ENCODE measurements at regions not wholly inside any gene's neighbourhood (a gene's known extent, or its start where the extent isn't known, plus 50 kb on each side); places are given as distances from the start of the nearest gene placed in this dataset.

DNA sequence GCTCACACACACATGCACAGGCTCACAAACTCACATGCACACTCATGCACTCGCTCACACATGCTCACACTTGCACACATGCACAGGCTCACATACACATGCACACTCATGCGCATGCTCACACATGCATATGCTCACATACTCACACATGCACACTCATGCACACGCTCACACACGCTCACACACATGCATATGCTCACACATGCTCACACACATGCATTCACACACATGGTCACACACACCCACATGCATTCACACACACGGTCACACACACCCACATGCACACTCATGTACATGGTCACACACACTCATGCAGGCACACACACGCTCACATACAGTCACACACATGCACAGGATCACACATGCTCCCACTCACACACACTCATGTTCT, 132.8 kb upstream of the SMAD3 start:
- H2BK15ac ChIP-seq (ENCODE audit: low read depth, low read length) = no peak overlapping the region
- DNase-seq = no peak
- H3K4me3 Mint-ChIP-seq = no peak overlapping the region; a peak in 1 of 5 replicates
- H3K9me3 Mint-ChIP-seq = peaks cover 21 to 29% of the 10 kb centered on the region in 2 experiments
- H4K5ac ChIP-seq (ENCODE audit: insufficient read length, low read depth, low read length) = no peak overlapping the region
- no peak overlapping the region for H3K9ac ChIP-seq (ENCODE audit: extremely low read depth, insufficient read length, low read length)
- H4K8ac ChIP-seq (replicated peaks; ENCODE audit: insufficient read length, low read depth, low read length) = peak overlapping the region; percentile 5
- TF ChIP-seq, protein P1, sequence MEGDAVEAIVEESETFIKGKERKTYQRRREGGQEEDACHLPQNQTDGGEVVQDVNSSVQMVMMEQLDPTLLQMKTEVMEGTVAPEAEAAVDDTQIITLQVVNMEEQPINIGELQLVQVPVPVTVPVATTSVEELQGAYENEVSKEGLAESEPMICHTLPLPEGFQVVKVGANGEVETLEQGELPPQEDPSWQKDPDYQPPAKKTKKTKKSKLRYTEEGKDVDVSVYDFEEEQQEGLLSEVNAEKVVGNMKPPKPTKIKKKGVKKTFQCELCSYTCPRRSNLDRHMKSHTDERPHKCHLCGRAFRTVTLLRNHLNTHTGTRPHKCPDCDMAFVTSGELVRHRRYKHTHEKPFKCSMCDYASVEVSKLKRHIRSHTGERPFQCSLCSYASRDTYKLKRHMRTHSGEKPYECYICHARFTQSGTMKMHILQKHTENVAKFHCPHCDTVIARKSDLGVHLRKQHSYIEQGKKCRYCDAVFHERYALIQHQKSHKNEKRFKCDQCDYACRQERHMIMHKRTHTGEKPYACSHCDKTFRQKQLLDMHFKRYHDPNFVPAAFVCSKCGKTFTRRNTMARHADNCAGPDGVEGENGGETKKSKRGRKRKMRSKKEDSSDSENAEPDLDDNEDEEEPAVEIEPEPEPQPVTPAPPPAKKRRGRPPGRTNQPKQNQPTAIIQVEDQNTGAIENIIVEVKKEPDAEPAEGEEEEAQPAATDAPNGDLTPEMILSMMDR (conservative IDR thresholded peaks at IDR 0.05) = no peak
- no peaks in the 10 kb centered on the region for H3K27me3 ChIP-seq (ENCODE audit: insufficient read depth, low read length)
- H3K18ac ChIP-seq (ENCODE audit: insufficient read length, low read depth, low read length) = peak overlapping the region; percentile 1
- no peaks in the 10 kb centered on the region for H3K23me2 ChIP-seq (ENCODE audit: insufficient read length, low read depth, low read length, poor library complexity, severe bottlenecking)
- H3K27me3 Mint-ChIP-seq (ENCODE audit: low read depth) = peaks cover 2% of the 10 kb centered on the region
- H2BK120ac ChIP-seq (ENCODE audit: low read depth, low read length, poor library complexity, severe bottlenecking) = no peak overlapping the region
- no peak overlapping the region for H2AFZ ChIP-seq (ENCODE audit: low read length)
- peaks cover 3% of the 10 kb centered on the region; the same call in 1 of the 2 replicates for H3K4me1 ChIP-seq (ENCODE audit: insufficient read depth, low read length)
- H2BK5ac ChIP-seq (ENCODE audit: insufficient read length, low read length) = no peak overlapping the region
- no peak overlapping the region for H2AK5ac ChIP-seq (ENCODE audit: insufficient read length, low read length)
- no peak overlapping the region for H4K91ac ChIP-seq (ENCODE audit: insufficient read length, low read depth, low read length)
- H3K4me1 Mint-ChIP-seq = peaks cover 24 to 26% of the 10 kb centered on the region in 2 experiments
- no peaks in the 10 kb centered on the region for H3K79me1 ChIP-seq (ENCODE audit: insufficient read depth, low read depth, low read length, poor library complexity, severe bottlenecking)
- no peak overlapping the region for H3K56ac ChIP-seq (ENCODE audit: insufficient read length, low read depth, low read length)
- no peaks in the 10 kb centered on the region for H3K79me2 ChIP-seq (ENCODE audit: insufficient read depth, low read length)
- no peak overlapping the region for H3K4me2 ChIP-seq (ENCODE audit: insufficient read depth, insufficient read length, low read length)
- H3K4ac ChIP-seq (ENCODE audit: low read depth, low read length) = no peak overlapping the region
- no peak overlapping the region for H3T11ph ChIP-seq (ENCODE audit: low read length)
- H3K27ac ChIP-seq (ENCODE audit: insufficient read length, low read depth, low read length) = no peak overlapping the region
- H3K36me3 Mint-ChIP-seq (ENCODE audit: insufficient read depth in 1 of 3, low read depth in 3 of 3) = peaks cover 9 to 20% (median 15%) of the 10 kb centered on the region in 3 experiments
- no peak overlapping the region for H3K23ac ChIP-seq (ENCODE audit: insufficient read length, low read depth, low read length)
- H4K20me1 ChIP-seq (ENCODE audit: control insufficient read depth, insufficient read depth, insufficient read length) = no peaks in the 10 kb centered on the region
- H2BK12ac ChIP-seq (ENCODE audit: insufficient read length, low read depth, low read length) = no peak overlapping the region
- no peak overlapping the region for H2BK20ac ChIP-seq (ENCODE audit: low read depth, low read length, poor library complexity, severe bottlenecking)
- no CpG with 5 or more reads among the region's 6 CpGs for WGBS (ENCODE audit: extremely low coverage, insufficient read length, low lambda C conversion rate)
- peaks cover 14% of the 10 kb centered on the region for H3K9me3 ChIP-seq (ENCODE audit: control insufficient read depth, low read depth, low read length)
- H3K14ac ChIP-seq (ENCODE audit: insufficient read depth, low read length) = no peak overlapping the region
- peak overlapping the region in 1 of 3 experiments; percentile 0; a peak in 1 of 7 replicates for H3K27ac Mint-ChIP-seq

Measured in H9 (cell line).